RPMI7951 (cell line): ENCODE measurements at regions not wholly inside any gene's neighbourhood (a gene's known extent, or its start where the extent isn't known, plus 50 kb on each side); places are given as distances from the start of the nearest gene placed in this dataset.

Source experiments
- DNase-seq: peaks from one replicate; pipeline ENCODE4 v3.0.0-alpha.2; 2012; ENCODE audit warnings: low read depth

DNA sequence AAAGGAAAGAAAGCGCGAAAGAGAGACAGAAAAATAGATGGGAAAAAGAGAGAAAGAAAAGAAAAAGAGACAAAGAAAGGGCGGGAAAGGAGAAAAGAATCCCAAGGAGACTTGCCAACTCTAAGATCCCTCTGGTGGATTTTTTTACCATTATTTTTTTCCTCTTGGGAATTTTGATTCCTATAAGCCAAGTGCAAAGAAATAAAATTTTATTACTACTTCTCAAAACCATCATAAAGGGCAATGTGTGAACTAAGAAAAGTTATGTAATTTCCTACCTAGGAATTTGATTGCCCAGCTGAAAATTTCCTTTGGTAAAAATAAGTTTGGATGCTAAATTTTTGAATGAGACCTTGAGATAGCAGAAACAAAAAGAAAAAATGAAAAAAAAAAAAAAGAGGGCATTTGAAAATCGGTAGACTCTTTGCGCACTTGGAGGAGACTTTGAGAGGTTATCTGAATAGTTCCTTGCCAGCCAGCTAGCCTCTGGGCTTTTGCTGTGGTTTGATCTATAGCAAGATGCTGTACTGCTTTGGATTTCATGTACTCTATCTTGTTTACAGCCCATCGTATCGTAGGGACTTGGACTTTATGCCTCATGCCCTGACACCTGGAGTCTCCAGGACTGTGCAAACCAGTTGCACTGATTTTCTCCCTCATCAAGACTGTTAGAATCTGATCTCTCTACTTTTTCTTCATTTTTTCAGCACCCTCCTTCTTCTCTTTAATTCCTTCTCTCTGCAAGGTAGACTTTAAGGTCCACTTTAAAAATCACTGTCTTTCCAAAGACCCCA is 535.4 kb upstream of the MKI67 start:
- DNase-seq: no peak

DNA sequence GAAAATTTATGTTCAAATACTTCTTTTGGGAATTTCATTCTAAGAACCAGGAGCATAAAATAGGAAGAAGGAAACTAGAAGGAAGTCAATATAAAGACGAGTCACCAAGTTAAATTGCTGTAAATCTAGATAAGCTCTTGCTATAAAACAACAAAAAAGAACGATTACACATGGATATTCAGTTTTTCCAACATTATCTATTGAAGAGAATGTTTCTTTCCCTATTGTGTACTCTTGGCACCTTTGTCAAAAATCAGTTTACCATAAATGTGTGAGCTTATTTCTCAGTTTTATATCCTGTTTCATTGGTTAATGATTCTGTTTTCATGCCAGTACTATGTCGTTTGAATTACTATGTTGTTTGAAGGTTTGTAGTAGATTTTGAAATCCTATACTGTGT is 536.3 kb upstream of the MKI67 start:
- no peak for DNase-seq

DNA sequence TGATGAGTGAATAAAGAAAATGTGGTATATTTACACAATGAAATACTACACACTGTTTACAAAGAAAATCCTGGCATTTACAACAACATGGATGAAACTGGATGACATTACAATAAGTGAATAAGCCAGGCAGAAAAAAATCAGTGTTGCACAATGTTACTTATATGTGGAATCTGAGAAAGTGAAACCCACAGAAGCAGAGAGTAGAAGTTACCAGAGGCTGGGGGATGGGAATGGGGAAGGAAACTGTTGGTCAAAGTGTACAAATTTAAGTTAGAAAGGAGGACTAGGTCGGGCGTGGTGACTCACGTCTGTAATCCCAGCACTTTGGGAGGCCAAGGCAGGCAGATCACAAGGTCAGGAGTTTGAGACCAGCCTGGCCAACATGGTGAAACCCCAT is 538.5 kb upstream of the MKI67 start:
- no peak for DNase-seq

DNA sequence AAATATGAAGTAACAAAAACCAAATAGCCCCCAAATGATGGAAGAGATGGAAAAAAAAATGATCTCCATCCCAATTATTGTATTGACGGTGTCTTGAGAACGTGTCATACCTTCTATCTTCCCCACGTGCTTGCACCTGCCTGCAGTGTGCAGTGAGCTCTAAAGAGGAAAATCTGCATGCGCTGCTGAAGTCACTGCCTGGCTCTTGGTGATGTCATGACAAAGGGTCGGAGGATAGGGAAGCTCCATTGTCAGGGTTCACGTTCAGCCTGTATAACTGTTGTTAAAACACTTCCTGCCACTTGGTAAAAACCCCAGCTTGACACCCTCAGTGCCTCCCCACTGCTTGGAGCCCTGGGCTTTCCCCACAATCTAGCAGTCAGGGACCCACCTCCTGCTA is 549.2 kb upstream of the MKI67 start:
- DNase-seq: no peak

DNA sequence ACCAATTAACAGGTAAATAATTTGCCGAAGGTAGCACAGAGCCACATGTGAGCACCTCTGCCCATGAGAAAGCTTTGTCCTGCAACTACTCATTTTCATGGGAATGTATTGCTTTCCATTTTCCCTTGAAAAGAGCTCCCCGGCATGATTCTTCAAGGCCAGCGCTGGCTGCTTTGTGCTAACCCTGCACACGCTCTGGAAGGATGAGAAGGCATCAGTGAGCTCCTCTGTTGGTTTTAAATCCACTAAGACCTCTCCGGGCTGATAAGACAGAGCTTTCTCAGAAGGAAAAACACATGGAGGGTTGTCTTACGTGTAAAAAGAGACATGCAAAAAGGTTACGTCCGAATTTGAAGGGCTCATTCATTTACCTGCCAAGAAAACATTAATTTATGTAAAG is 553.9 kb upstream of the MKI67 start:
- no peak for DNase-seq

DNA sequence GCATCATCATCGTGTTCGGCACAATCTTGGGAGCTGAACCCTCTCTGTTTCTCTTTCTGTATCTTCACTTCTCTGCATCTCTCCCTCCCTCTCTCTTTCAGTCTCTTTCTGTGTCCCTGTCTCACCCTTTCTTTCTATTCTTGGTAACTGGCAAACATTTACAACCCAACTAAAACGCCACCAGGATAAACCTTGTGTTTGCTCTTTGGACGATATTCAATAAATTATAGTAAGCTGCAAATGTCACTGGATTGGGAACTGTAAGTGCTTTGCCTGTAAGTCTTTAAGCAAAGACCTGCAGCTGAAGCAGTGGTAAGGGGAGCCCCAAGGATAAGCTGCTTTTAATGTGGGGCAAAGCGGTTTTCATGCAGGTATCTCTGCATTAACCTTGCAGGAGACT is 558.0 kb upstream of the MKI67 start:
- DNase-seq: no peak

DNA sequence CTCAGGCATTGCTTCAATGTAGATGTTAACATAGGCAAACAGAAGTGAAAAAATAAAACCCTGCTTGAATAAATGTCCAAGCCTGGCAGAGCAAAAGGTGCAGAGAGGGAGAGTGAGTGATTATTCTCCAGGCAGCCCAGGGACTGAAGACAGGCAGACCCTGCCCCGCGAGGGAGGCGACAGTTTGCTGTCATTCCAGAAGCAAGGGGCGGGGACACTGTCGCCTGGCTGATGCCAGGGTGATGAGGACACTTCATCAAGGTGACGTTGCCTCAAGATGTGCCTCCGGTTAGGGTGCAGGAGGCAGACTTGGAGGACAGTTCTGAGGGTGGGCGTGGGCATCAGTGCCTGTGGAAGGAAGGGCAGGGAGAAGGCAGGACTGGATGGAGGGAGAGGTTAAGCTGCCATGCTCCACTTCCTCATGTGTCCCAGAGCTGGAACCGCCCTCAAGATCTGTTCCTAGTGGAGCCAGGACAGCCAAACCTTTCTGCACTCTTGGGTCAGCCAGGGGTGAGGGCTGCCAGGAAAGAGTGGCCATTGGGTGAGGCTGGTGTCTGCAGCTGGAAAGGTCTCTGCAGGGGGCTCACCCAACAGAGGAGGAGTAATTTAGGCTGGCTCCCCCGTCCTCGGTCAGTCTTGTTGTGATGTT is 560.5 kb upstream of the MKI67 start:
- DNase-seq: no peak

DNA sequence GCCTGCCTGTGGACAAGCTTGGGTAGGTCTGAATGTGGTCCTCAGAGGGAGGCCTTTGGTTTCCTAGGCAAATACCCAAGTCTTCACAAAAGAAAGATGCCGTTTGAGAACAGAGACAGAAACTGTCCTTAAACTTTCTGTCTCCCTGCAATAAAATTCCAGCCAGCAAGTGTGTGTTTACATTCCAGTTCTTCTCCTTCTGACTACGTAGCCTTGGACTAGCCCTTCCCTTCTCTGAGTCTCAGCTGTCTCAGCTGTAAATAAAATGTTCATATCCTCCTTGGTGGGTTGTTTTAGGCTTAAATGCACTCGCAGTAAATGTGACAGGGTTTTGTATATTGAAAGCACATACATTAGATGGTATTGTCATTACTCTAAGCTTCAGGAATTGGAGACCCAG is 561.2 kb upstream of the MKI67 start:
- no peak for DNase-seq

DNA sequence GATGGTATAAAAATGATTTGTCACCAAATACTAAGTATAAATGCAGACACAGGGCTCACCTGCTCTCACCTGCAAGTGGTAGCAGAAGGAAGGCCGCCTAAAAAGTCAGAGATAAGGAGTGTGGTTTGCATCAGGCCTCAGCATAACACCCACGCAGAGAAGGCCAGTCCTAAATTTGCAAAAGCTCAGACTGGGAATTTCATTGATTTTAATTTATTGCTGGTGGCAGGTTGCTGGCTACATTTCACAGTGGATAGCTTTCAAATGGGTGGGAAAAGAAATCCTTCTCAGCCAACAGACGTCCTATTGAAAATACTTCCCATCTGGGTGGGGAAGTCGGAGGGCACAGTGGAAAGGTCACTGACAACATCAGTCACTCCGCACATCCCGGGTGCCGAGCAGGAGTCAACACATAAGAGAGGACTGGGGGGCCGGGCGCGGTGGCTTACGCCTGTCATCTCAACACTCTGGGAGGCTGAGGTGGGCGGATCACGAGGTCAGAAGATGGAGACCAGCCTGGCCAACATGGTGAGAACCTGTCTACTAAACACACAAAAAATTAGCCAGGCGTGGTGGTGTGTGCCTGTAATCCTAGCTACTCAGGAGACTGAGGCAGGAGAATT is 561.8 kb upstream of the MKI67 start:
- DNase-seq: no peak

DNA sequence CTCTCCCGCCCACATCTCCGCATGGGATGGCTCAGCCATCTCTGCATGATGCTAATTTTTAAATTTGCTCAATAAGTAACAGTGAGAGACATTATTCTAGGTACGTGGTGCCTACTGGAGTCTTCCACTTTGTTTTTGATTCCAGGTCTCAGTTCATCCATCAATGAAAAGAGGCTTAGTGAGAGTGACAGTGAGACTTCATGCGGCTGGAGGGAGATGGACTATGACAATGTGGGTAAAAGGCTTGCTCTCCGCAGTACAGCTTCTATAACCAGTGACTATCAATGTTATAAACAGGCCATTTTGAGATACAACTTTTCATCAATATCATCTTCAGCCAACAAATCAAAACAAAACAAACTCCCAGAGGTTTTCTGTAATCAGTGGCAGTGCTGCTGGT is 563.4 kb upstream of the MKI67 start:
- DNase-seq: no peak

DNA sequence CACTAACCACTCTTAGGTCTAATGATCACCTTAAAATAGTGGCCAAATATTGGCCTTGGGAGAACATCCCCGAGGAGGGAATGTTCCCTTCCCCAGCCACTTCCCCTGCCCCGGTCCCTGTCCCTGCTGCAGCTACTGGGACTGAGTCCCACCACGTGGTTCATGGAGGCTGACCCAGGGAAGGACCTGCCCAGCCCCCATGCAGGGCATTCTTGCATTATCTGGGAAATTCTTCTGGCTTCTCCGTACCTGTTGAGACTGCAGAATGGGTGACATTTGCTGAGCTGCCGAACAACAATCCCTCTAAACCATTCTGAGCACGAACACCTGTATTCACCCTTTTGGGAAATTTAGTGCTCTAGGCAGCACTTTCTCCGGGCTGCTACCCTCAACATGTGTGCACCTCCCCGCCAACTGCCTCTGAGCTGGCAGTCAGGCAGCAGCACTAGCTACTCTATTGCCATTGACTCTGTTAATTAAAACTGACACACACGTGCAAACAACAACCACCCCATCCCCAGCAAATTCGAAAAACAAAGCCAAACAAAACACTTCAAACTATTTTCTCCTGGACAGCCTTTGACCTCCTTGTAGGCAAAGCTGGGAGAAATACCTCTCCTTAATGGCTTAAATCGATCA is 567.4 kb upstream of the MKI67 start:
- no peak for DNase-seq

DNA sequence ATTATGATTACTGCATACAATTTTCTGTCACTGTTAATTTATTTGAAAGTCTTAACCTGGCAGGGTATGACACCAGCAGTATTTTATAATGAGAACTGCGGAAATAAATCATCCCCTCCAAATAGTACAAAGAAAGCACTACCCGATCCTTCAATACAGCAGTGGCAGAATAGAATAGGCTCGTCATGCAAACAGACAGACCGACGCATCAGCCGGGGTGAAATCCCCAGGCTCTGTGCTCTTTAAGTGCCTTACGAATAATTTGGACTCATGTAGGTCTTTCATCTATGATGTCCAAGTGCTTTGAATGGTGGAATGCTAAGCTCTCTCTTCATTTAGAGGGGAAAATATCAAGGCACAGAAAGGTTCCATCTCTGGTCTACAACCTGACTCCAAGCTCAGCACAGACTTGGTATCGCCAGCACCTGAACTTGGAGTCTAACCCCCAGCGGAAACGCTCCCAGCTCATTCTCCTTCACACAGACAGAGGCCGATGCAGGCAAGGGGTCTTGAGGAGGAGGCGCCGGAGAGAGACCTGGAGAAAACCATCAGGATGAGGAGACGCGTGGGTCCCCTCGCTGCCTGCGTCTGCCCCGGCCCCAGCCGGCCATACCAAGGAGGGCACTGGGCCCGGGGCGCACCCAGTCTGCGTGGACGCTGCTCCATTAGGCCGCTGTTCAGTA is 568.1 kb upstream of the MKI67 start:
- no peak for DNase-seq

DNA sequence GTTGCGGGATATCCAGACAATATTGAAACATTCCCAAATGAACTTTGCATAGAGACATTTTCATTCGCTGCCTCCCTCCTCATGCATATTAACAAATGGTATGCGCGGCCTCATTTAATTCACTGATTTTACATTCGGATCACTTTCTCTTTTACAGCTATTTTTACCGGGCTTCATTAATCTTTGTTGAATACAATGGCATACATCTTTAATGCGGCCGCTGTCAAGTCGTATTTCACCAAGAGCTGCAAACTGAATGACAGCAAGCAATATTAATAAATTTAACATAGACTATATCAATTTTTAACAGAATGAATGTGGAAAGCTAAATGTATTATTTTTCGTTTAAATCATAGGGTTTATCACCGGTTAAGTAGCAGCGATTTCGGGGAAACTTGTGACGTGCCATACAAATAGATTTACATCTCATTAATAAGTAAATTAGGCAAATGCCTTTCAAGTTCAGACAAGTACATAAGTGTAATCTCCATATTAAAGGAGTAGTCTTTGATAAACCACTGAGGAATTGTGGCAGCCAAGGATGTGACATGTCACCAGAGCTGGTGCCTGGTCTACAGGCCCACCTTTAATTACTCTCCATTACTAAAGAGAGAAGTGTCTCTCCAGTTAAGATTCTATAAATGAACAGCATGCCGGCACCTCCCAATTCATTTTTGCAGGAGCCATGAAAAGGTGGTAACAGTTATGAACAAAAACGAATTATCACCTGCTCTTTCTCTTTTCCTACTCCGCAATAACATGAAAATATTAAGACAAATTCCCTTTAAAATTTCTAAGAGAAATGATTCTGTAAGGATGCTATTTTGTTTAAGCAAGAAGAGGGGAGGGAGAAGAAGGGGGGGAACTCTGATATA is 568.9 kb upstream of the MKI67 start:
- no peak for DNase-seq

DNA sequence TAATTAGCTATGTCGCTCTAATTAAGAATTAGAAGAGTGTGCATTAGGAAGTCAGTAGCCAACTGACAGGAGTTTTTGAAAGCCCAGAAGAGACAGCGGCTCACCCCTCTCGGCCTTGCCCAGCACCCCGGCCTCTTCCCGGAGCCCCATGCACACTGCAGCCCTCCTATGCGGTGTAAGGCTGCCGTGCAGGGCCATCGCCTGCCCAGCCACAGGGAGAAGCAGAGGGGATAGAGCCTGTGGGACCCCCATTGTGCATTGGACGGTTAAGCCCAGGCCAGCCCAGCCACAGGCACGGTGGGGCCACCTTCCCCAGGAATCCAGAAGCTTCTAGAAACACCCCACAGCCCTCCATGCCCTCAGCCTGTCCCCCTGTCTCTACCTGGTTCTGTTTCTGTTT is 569.7 kb upstream of the MKI67 start:
- DNase-seq: no peak

DNA sequence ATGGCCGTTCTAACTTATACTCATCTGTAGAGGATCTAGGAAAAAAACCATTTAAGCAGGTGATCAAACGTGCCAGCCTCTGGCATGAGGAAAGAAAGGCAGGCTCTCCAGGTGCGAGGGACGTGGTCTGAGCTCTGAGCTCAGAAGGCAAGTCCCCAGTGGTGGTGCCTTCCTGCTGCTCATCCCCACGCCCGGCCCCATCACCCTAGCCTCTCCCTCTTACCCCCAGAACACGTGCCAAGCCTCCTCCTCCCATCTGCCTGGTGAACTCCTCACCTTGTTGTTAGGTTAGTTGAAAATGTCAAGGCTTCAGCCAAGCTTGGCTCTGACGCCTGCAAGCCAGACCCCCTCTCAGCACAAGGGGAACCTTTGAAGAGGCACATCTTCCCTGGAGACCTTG is 571.2 kb upstream of the MKI67 start:
- no peak for DNase-seq

DNA sequence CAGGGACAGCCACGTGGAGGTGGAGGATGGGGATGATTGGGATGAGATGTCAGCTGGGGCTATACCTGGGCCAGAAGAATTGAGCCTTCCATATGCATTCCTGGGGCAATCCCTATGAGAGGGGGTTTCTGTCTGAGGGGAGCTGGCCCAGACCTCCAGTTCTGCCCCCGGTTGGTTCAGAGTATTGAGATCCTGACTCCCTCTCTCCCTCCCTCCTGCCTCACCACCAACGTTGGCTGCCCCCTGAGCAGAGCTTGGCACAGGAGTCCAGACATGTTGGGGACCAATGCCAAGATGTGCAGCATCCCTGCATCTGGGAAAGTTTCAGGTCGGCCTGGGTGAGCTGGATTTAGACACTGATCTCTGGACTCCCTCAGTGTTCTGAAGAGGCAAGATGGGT is 575.2 kb upstream of the MKI67 start:
- DNase-seq: no peak

DNA sequence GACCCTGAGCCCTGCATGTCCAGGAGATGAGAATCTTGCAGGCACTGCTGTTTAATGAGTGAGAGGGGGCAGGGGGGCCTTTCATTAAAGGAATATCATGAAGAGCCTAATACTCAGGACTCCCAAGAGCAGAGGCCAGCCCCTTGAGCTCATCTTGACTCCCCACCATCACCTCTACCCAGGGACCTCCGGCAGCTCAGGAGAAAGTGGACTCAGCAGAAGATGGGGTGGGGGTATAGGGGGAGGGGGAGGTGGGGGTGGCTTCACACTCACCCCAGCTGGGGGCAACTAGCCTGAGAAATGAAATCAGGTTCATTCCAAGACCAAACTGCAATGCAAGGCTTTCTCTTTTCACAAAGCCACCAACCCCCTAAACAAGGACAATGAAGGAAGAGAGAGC is 575.6 kb upstream of the MKI67 start:
- no peak for DNase-seq

DNA sequence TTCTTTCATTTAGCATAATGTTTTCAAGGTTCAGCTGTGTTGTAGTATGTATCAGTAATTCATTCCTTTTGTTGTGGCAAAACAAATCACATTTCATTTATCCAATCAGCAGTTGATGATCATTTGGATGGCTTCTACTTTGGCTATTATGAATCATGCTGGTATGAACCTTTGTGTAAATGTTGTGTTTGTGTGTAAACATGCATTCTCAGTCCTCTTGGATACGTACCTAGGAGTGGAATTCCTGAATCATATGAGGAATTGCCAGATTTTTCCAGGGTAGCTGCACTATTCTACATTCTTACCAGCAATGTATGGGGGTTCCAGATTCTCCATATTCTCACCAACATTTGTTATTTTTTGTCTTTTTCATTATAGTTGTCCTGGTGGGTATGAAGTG is 578.5 kb upstream of the MKI67 start:
- DNase-seq: no peak

DNA sequence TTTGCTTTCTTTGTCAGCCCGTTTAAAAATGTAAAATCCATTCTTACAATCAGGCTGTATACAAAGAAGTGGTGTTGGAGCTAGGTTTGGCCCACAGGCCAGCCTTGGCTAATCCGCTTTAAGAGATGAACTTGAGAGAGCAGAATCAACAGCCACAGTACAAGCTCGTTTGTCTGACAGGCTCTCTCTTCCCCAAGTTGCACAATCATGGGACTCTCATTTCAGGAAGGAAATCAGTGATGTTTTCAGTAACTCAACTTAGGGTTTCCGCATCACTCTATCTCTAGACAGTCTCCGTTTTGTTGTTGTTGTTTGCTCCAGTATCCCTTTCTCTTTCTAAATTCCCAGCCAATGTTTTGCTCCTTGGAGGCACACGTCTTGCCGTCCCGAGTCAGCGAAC is 582.0 kb upstream of the MKI67 start:
- no peak for DNase-seq

DNA sequence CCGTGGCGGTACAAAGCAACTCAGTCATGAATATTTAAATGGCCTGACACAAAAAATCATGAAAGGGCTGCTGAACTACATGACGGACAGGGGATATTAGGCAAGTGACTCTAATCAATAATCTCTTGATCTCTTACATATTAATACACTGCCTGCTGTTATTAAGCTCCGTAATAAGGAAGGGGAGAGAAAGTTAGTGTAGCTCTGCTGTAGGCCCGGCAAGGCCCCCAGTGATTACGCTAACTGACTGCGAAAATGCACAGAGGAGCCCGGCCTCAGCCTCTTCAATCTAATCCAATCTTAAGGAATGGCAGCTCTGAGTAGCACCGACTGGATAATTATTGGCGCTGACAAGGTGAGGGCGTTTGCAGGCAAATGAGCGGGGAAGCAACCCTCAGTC is 583.5 kb upstream of the MKI67 start:
- DNase-seq: no peak

DNA sequence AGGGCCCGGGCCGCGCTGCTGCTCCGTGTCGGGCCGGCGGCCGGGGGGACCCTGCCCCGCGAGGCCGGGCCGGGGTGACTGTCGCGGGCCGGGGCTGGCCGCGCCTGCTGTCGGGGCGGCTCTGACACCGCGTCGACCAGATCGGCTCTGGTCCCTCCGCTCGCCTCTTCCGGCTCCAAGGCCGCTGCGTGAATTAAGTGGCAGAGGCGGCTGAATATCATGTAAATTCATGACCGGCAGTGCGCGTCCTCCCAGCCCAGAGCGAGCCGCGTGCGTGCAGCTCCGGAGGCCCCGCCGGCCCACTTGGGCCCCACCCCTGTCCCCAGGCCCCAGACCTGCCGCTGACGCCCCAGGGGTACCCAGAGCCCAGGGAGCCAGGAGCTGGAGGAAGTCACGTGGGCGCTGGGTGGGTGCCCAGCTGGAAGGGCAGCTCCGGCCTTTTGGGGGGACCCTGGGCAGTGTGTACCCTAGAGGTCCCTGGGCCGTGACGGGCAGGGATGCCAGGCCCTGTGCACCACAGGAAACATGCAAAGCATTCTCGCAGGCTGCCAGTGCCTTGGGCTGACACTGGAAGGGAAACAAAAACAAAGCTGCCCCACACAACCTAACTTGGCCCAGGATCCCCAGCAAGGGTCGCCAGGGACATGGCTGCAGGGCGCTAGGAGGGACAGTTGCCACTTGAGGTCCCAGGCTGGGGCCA is 584.0 kb upstream of the MKI67 start:
- DNase-seq: no peak
